NOMO-1 treated with DMSO at 0.1 percent for 48 hours (cell line): ENCODE measurements at regions not wholly inside any gene's neighbourhood (a gene's known extent, or its start where the extent isn't known, plus 50 kb on each side); places are given as distances from the start of the nearest gene placed in this dataset.
A peak's percentile ranks its signal among the peaks of the same experiment; 100 is the strongest.
"Not testable (repeated sequence)": the region's sequence is repeated elsewhere in the genome, so short reads cannot be mapped to it uniquely, and the experiment has no call there.

Experiments
- DNase-seq: peaks from one replicate; lab custom pipeline; 2025; ENCODE audit not compliant: unreplicated experiment; lab: John Stamatoyannopoulos, UW

GRCh38 chr14:22390195-22390594 is 198.8 kb downstream of the DAD1 start:
- DNase-seq, result no peak

DNA sequence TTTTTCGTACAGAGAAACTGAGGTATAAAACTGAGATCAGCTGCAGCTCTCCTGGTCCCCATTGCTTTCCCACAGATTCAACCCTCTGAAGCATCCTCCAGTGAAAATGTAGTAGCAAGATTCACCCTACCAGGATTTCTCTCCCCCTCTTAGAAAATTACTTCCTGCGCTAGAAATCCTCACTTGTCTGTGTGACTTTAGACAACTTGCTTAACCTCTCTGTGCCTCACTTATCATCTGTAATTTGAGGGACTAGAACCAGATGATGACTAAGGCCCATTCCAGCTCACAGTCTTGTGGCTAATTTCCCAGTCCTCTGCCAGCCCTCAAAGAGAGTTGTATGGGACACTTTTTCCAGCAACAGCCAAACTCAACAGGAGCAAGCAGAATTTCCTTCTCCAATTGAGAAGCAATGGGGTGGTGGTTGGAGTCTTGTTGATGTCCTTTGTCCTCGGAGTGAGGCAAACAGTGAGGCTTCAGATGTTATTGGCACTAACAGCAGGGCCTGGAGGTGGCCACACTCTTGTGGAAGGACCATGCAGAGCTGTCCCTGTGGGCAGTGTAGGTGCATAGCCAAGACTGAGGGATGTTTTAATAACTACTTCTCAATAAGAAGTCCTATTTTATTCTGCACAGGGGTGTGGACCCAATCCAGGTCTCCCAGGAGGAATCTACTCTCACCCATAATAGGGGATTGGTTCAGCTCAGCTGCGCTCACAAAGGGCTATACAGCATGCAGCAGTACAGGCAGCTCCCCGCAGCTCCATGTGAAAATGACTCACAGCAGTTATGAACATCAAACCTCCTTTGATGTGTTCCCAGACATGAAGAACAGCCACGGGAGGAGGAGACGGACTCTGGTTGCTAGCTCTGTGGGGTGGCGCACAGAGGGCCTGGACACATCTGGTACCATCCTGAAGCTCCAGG is 200.1 kb downstream of the DAD1 start:
- no peak for DNase-seq

DNA sequence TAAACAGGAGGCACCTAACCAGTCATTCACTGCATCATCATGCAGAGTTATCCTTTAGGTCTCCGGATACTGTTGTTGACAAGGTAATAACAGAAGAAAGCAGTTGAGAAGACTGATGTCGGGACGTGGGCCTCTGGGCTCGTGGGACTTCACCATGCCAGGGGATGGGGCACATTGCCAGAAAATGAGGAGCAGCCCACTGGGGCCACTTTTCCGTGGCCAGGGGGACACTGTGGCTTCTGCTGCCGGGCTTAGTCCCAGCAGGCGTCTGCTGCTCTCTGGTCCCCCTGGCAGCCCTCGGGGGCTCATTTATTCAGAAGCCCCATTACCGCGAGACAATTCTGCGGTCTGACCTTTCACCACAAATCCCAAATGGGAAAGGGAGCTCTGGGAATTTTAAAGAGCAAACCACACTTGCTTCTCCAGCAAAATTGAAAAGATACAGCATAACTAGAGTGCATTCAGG is 201.2 kb downstream of the DAD1 start:
- no peak for DNase-seq

GRCh38 chr14:22386924-22387775 is 201.9 kb downstream of the DAD1 start:
- peak; percentile 70 for DNase-seq

GRCh38 chr14:22384974-22385526 is 204.0 kb downstream of the DAD1 start:
- DNase-seq, result no peak

DNA sequence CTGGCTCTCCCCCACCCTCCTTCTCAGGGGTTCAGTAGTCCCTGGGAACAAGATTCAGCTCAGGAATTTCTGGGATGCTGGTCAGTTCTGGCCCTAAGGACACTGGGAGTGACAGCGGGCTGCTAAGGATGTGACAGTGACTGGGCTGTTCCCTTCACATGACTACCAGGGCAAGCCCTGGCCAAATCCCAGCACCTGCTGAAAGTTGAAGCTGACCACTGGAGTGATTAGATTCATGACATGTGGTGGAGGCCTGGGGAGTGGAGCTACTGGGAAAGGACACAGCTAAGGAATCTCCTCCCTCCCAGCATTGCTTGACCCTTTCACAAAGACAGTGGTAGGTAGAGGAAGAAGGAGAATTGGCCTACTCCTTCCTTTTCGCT is 204.9 kb downstream of the DAD1 start:
- no peak for DNase-seq

DNA sequence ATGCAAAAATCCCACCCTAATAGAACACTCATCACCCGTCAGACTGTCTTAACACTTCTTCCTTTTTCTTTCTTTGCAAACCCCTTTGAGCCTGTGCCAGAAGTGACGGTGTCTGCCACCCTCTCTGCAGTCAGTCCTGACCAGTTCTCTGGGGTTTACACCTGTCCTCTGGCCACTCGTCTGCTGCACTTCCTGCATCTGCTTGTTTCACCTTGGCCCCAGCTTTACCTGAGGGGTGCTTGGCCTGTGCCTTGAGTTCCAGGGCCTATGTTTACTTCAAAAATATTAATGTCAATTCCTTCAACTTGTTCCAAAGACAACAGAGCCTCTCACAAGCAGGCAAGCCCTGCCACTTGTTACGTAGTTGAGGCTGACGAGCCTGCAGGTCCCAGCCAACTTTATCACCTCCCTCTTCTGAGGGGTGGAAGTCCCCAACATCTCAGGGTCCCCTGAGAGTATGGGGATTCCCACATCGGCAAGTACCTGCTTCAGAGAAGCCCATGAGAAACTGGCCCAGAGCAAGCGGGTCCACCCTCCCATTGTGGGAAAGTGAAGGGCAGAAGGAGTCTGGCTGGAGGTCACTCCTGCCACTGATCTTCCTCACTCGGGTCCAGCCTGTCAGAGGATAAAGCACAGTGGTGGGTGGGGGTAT is 205.4 kb downstream of the DAD1 start:
- no peak for DNase-seq

GRCh38 chr14:22382955-22383354 is 206.1 kb downstream of the DAD1 start:
- DNase-seq, result no peak

DNA sequence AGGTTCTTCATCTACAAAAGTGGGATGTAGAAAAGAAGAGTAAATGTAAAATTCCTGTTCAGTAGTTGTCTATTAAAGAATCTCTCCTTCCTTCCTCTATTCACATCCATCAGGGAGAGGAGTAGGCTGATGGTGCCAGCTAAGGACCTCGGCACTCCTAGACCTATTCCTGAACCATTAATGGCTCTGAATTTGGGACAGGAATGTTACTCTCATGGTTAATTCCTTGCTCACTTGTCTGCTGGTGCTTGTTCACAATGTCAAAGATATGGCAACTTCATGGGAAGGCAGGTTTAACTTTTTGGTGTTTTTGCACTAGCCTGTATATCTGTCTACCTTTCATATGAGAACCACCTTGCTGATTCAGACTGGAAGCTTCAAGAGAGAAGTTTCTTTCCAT is 206.6 kb downstream of the DAD1 start:
- DNase-seq, result no peak

DNA sequence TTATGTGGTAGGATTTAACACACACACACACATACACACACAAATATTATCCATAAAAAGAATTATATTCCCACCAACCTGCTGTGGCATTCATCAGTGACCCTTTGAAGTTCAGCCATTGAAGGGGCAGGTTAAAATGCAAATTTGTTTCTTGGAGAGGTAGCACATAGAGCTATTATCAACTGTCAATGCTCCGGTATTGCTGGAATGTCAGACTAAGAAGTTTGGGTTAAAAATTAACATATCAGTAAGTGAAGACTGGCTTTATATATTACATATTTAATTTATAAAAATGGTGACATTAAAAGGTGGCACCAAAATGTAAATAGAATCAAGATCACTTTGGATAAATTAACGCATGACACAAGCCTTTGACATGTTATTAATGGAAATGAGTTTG is 207.3 kb downstream of the DAD1 start:
- no peak for DNase-seq

- no peak for DNase-seq
These were observed 207.6 kb downstream of the DAD1 start for GRCh38 chr14:22381408-22381760.

DNA sequence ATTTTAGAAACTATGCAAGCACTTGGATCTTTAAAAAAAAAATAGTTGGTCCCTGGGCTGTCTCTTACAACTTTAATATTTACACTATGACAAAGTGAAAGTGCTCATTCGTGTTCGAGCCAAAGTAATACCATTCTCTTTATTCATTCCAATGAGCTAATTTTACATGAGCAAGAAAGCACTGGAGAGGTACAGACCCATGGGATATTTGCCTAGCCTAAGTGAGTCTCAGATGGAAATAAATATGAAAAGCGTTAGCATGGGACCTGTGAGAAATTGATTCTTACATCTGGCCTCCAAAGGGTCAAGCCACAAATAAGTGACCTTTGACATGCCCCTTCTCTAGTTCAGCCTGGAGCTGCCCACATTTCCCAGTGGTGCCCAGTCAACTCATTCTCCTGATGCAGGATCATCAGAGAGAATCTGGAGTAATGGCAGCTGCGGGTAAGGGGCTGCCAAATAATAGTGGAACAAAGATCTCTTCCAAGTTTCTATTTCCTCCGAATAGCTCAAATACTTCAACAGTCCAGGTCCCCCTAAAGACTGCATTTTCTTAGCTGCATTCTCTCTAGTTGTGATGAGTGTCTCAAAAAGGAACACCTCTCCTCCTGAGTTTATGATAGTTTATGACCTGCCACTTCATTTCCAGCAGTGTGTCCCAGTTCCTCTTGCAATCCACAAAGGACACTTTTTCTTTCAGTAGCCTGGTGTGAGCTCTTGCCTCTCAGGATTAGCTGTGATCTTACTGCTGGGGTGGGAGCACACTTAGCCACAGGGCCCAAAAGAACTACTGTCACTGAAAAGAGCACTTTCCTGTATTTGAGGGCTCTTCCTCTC is 208.2 kb downstream of the DAD1 start:
- no peak for DNase-seq

DNA sequence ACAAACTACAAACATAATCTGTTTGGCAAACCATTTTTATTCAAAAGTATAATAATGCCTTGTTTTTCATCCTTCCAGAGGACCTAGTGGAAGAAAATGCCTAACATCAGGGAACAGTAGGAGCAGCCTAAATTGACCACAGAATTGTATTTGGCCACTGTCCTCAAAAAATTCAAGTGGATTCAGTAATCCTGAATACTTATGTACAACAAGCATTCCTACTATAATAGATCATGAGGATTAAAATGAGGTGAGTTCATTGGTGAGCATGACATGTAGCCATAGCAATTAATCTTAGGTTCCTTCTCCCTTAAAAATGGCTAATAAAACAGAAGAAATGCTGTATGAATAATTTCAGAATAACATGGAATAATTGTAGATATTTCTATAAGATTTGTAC is 209.3 kb downstream of the DAD1 start:
- DNase-seq, result no peak

DNA sequence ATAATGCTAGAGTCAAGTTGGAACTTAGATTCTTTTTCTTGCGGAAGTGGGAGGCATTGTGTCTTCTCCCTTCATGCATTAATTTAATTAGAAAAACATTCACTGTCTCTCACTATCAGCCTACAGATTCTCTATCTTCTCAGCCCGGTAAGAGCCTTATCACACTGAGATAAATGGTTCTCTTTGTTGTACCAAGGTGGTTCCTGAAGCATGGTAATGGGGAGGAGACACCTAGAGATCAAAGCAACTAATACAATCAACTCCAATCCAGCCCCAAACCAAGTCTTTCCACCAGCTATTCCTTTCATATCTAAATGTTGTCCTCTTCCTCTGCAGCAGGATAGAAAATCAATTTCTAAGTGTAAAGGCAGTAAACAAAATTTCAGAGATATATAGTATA is 210.8 kb downstream of the DAD1 start:
- DNase-seq, result no peak

DNA sequence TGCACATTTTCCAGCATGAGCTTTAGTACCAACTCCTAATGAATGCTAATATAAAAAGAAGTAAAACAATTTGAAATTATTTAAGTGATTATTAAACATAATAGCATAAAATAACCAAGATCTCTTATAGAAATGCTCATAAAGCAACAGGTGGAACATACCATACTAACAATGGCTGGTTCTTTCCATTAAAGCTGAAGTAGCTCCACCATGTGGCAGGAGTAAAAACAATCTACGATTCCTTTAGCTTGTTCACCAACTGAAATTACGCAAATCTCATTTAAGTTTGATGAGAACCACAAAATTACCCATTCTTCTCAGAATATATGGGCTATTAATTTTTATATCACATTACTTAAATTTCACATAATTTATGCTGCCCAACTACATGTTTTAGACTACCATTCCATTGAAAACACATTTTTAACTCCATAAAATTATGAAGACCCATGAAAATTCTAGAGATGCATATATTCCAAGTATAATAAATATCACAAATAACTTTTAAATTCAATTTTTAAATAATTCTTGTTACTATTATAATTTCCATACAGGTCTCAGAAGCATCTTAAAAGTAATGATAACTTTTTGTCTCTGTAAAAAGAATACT is 213.6 kb downstream of the DAD1 start:
- DNase-seq, result peak; percentile 47

GRCh38 chr14:22370084-22370847 is 218.8 kb downstream of the DAD1 start:
- no peak for DNase-seq

DNA sequence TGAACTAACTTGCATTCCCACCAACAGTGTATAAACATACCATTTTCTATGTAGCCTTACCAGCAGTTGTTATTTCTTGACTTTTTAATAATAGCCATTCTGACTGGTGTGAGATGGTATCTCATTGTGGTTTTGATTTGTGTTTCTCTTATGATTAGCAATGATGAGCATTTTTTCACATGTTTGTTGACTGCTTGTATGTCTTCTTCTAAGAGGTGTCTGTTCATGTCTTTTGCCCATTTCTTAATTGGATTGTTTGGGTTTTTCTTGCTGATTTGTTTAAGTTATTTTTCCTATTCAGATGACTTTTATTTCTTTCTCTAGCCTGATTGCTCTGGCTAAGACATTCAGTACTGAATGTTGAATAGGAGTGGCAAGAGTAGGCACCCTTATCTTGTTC is 230.3 kb downstream of the DAD1 start:
- no peak for DNase-seq

- DNase-seq, result not testable (repeated sequence)
These were observed 239.7 kb downstream of the DAD1 start for GRCh38 chr14:22349281-22349680.

DNA sequence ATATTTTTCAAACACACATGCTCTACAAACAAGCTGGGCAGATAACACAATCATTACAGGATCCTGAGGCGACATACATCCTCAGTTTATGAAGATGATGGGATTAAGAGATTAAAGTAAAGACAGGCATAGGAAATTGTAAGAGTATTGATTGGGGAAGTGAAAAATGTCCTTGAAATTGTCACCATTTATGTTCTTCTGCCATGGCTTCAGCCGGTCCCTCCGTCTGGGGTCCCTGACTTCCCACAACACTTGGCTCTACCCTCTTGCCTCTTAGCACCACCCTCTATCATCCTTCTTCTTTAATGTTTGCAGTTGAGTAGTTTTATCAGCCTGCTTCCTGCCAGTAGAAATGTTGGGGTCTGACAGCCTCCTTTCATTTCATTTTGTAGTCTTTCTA is 244.4 kb downstream of the DAD1 start:
- DNase-seq, result no peak
